ENCODE measurements at regions not wholly inside any gene's neighbourhood (a gene's known extent, or its start where the extent isn't known, plus 50 kb on each side); places are given as distances from the start of the nearest gene placed in this dataset.

GRCh38 chr1:80987106-80987505 is 813.6 kb upstream of the ADGRL2 start:
- H3K4me3 ChIP-seq: no peak overlapping the region
- WGBS: 38% methylated on average over 2 of the region's 2 CpGs
- H3K9me3 ChIP-seq: no peaks in the 10 kb centered on the region
- no peak for TF ChIP-seq EP300 (IDR thresholded peaks at IDR 0.05)
- TF ChIP-seq POLR2AphosphoS5 (IDR thresholded peaks at IDR 0.05): no peak
- TF ChIP-seq CTCF (IDR thresholded peaks at IDR 0.05): no peak
- TF ChIP-seq POLR2A (IDR thresholded peaks at IDR 0.05; ENCODE audit: low read depth): no peak
- no peaks in the 10 kb centered on the region for H3K4me1 ChIP-seq
- intact Hi-C loops (cut with DNase I): no loop called here
- DNase-seq (ENCODE audit: extremely low spot score): no peak
- H3K27me3 ChIP-seq: no peaks in the 10 kb centered on the region
- no peaks in the 10 kb centered on the region for H3K36me3 ChIP-seq
- no peak overlapping the region for H3K27ac ChIP-seq (replicated peaks in 1 of 4)

- H3K4me1 ChIP-seq: no peaks in the 10 kb centered on the region
- no peaks in the 10 kb centered on the region for H3K36me3 ChIP-seq
- no peak overlapping the region for H3K4me3 ChIP-seq
- no peak for DNase-seq (ENCODE audit: extremely low spot score)
- no peak overlapping the region for H3K27ac ChIP-seq (replicated peaks in 1 of 4)
- intact Hi-C loops (cut with DNase I): no loop called here
- WGBS: 90% methylated on average over 3 of the region's 3 CpGs
- no peaks in the 10 kb centered on the region for H3K9me3 ChIP-seq
- TF ChIP-seq EP300 (IDR thresholded peaks at IDR 0.05): no peak
- no peak for TF ChIP-seq POLR2A (IDR thresholded peaks at IDR 0.05; ENCODE audit: low read depth)
- TF ChIP-seq POLR2AphosphoS5 (IDR thresholded peaks at IDR 0.05): no peak
- no peak for TF ChIP-seq CTCF (IDR thresholded peaks at IDR 0.05)
- H3K27me3 ChIP-seq: no peaks in the 10 kb centered on the region
These were observed 817.9 kb upstream of the ADGRL2 start for GRCh38 chr1:80982831-80983230.

- Histone ChIP-seq H3K27ac (replicated peaks in 1 of 4) (no peak overlapping the region), H3K27me3 (no peaks in the 10 kb centered on the region), H3K4me1 (no peaks in the 10 kb centered on the region), H3K4me3 (no peak overlapping the region), H3K9me3 (no peaks in the 10 kb centered on the region), H3K36me3 (no peaks in the 10 kb centered on the region)
- WGBS: 90% methylated on average over 3 of the region's 3 CpGs
- intact Hi-C loops (cut with DNase I): no loop called here
- no peak for DNase-seq (ENCODE audit: extremely low spot score)
- TF ChIP-seq EP300 (IDR thresholded peaks at IDR 0.05) (no peak), CTCF (IDR thresholded peaks at IDR 0.05) (no peak), POLR2AphosphoS5 (IDR thresholded peaks at IDR 0.05) (no peak), POLR2A (IDR thresholded peaks at IDR 0.05; ENCODE audit: low read depth) (no peak)
These were observed 827.6 kb upstream of the ADGRL2 start for GRCh38 chr1:80973101-80973500.

GRCh38 chr1:80966266-80966665 is 834.5 kb upstream of the ADGRL2 start:
- no peaks in the 10 kb centered on the region for H3K4me1 ChIP-seq
- WGBS: 83% methylated on average over 1 of the region's 1 CpG
- H3K4me3 ChIP-seq: no peak overlapping the region
- no peaks in the 10 kb centered on the region for H3K9me3 ChIP-seq
- no peak overlapping the region for H3K27ac ChIP-seq (replicated peaks in 1 of 4)
- no peaks in the 10 kb centered on the region for H3K27me3 ChIP-seq
- intact Hi-C loops (cut with DNase I): no loop called here
- DNase-seq (ENCODE audit: extremely low spot score): no peak
- TF ChIP-seq EP300 (IDR thresholded peaks at IDR 0.05) (no peak), POLR2A (IDR thresholded peaks at IDR 0.05; ENCODE audit: low read depth) (no peak), POLR2AphosphoS5 (IDR thresholded peaks at IDR 0.05) (no peak), CTCF (IDR thresholded peaks at IDR 0.05) (no peak)
- no peaks in the 10 kb centered on the region for H3K36me3 ChIP-seq

- intact Hi-C loops (cut with DNase I): no loop called here
- Histone ChIP-seq H3K27ac (replicated peaks in 1 of 4) (no peak overlapping the region), H3K36me3 (no peaks in the 10 kb centered on the region), H3K4me1 (no peaks in the 10 kb centered on the region), H3K9me3 (no peaks in the 10 kb centered on the region), H3K4me3 (no peak overlapping the region), H3K27me3 (no peaks in the 10 kb centered on the region)
- 100% methylated on average over 1 of the region's 1 CpG for WGBS
- no peak for TF ChIP-seq POLR2A (IDR thresholded peaks at IDR 0.05; ENCODE audit: low read depth)
- TF ChIP-seq EP300 (IDR thresholded peaks at IDR 0.05): no peak
- no peak for TF ChIP-seq POLR2AphosphoS5 (IDR thresholded peaks at IDR 0.05)
- TF ChIP-seq CTCF (IDR thresholded peaks at IDR 0.05): no peak
- no peak for DNase-seq (ENCODE audit: extremely low spot score)
These were observed 838.2 kb upstream of the ADGRL2 start for GRCh38 chr1:80962564-80962963.
